GM18870 (cell line): ENCODE measurements at regions not wholly inside any gene's neighbourhood (a gene's known extent, or its start where the extent isn't known, plus 50 kb on each side); places are given as distances from the start of the nearest gene placed in this dataset.
"Not testable (repeated sequence)": the region's sequence is repeated elsewhere in the genome, so short reads cannot be mapped to it uniquely, and the experiment has no call there.

ENCODE experiments used
- ATAC-seq: cut with Tn5 transposase; IDR thresholded peaks from one replicate; pipeline ENCODE4 v1.9.1; 2021; ENCODE audit warnings: moderate library complexity; ENCODE audit not compliant: unreplicated experiment

- no peak for ATAC-seq
Observed at GRCh38 chr14:98189062-98189461, 1082.9 kb downstream of the BCL11B start.

- no peak for ATAC-seq
Observed at GRCh38 chr14:98189511-98189910, 1082.5 kb downstream of the BCL11B start.

GRCh38 chr14:98189944-98190343 is 1082.1 kb downstream of the BCL11B start:
- ATAC-seq, result no peak

GRCh38 chr14:98192946-98193345 is 1079.1 kb downstream of the BCL11B start:
- no peak for ATAC-seq

GRCh38 chr14:98194821-98195220 is 1077.2 kb downstream of the BCL11B start:
- no peak for ATAC-seq

- ATAC-seq, result no peak
Observed at GRCh38 chr14:98195256-98195655, 1076.7 kb downstream of the BCL11B start.

- ATAC-seq, result no peak
Observed at GRCh38 chr14:98197933-98198332, 1074.1 kb downstream of the BCL11B start.

GRCh38 chr14:98198385-98198784 is 1073.6 kb downstream of the BCL11B start:
- no peak for ATAC-seq

GRCh38 chr14:98200601-98201000 is 1071.4 kb downstream of the BCL11B start:
- no peak for ATAC-seq

GRCh38 chr14:98203421-98203820 is 1068.6 kb downstream of the BCL11B start:
- no peak for ATAC-seq

- no peak for ATAC-seq
Observed at GRCh38 chr14:98204139-98204538, 1067.9 kb downstream of the BCL11B start.

- no peak for ATAC-seq
Observed at GRCh38 chr14:98207415-98207814, 1064.6 kb downstream of the BCL11B start.

GRCh38 chr14:98208211-98208611 is 1063.8 kb downstream of the BCL11B start:
- ATAC-seq, result no peak

- no peak for ATAC-seq
Observed at GRCh38 chr14:98208943-98209342, 1063.1 kb downstream of the BCL11B start.

- ATAC-seq, result no peak
Observed at GRCh38 chr14:98210045-98210672, 1061.8 kb downstream of the BCL11B start.

GRCh38 chr14:98217530-98217929 is 1054.5 kb downstream of the BCL11B start:
- ATAC-seq, result no peak

- ATAC-seq, result no peak
Observed at GRCh38 chr14:98218218-98218617, 1053.8 kb downstream of the BCL11B start.

- ATAC-seq, result no peak
Observed at GRCh38 chr14:98219638-98220037, 1052.4 kb downstream of the BCL11B start.

GRCh38 chr14:98223106-98223505 is 1048.9 kb downstream of the BCL11B start:
- no peak for ATAC-seq

GRCh38 chr14:98223710-98224109 is 1048.3 kb downstream of the BCL11B start:
- not testable (repeated sequence) for ATAC-seq

- no peak for ATAC-seq
Observed at GRCh38 chr14:98226411-98226810, 1045.6 kb downstream of the BCL11B start.

GRCh38 chr14:98227000-98227726 is 1044.8 kb downstream of the BCL11B start:
- peak; percentile 60 for ATAC-seq

- no peak for ATAC-seq
Observed at GRCh38 chr14:98227727-98228111, 1044.3 kb downstream of the BCL11B start.
